ENCODE measurements at regions not wholly inside any gene's neighbourhood (a gene's known extent, or its start where the extent isn't known, plus 50 kb on each side); places are given as distances from the start of the nearest gene placed in this dataset.
"Not testable (repeated sequence)": the region's sequence is repeated elsewhere in the genome, so short reads cannot be mapped to it uniquely, and the experiment has no call there.

DNA sequence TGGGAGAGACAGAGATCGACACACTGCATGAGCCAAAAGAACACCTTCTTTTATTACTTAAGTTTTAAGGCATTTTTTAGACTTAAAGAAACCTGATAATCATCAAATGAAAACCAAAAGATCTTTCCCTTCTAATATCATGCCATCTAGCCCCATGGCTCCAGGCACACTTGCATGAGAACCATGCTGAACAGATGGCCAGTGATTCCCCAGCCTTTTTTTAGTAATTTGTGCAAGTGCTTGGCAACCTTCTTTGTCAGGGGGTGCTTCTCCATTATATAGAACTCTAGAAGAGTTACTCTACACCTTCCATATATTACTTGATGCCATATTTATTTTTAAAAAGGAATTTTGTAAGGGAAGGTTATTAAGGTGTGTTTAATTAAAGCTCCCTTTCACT is 182.2 kb upstream of the TEX13C start:
- Histone ChIP-seq H3K9me3 (no peaks in the 10 kb centered on the region), H3K27me3 (no peaks in the 10 kb centered on the region), H3K27ac (no peak overlapping the region), H3K4me3 (no peak overlapping the region), H3K36me3 (no peaks in the 10 kb centered on the region), H3K4me1 (no peaks in the 10 kb centered on the region)
- DNase-seq (ENCODE audit: extremely low spot score in 2 of 2), result no peak
- TF ChIP-seq CTCF (IDR thresholded peaks at IDR 0.05) (no peak), POLR2AphosphoS5 (IDR thresholded peaks at IDR 0.05; ENCODE audit: insufficient read depth in 1 of 2, low read depth in 1 of 2) (no peak), POLR2A (IDR thresholded peaks at IDR 0.05) (no peak)
- intact Hi-C loops (cut with DNase I), result no loop called here

GRCh38 chrX:125150231-125150630 is 169.4 kb upstream of the TEX13C start:
- H3K27ac ChIP-seq, result no peak overlapping the region
- no peak for DNase-seq (ENCODE audit: extremely low spot score in 2 of 2)
- no peaks in the 10 kb centered on the region for H3K36me3 ChIP-seq
- TF ChIP-seq POLR2AphosphoS5 (IDR thresholded peaks at IDR 0.05; ENCODE audit: insufficient read depth in 1 of 2, low read depth in 1 of 2) (no peak), POLR2A (IDR thresholded peaks at IDR 0.05) (no peak), CTCF (IDR thresholded peaks at IDR 0.05) (no peak)
- intact Hi-C loops (cut with DNase I), result no loop called here
- no peaks in the 10 kb centered on the region for H3K9me3 ChIP-seq
- no peaks in the 10 kb centered on the region for H3K27me3 ChIP-seq
- no peak overlapping the region for H3K4me3 ChIP-seq
- no peaks in the 10 kb centered on the region for H3K4me1 ChIP-seq

- intact Hi-C loops (cut with DNase I), result no loop called here
- Histone ChIP-seq H3K4me1 (no peaks in the 10 kb centered on the region), H3K4me3 (no peak overlapping the region), H3K27ac (no peak overlapping the region), H3K36me3 (no peaks in the 10 kb centered on the region), H3K9me3 (no peaks in the 10 kb centered on the region), H3K27me3 (no peaks in the 10 kb centered on the region)
- no peak for DNase-seq (ENCODE audit: extremely low spot score in 2 of 2)
- no peak for TF ChIP-seq POLR2AphosphoS5 (IDR thresholded peaks at IDR 0.05; ENCODE audit: insufficient read depth in 1 of 2, low read depth in 1 of 2)
- TF ChIP-seq CTCF (IDR thresholded peaks at IDR 0.05), result no peak
- no peak for TF ChIP-seq POLR2A (IDR thresholded peaks at IDR 0.05)
Observed at GRCh38 chrX:125151146-125151545, 168.5 kb upstream of the TEX13C start.

GRCh38 chrX:125152011-125152410 is 167.7 kb upstream of the TEX13C start:
- intact Hi-C loops (cut with DNase I), result no loop called here
- Histone ChIP-seq H3K4me1 (no peaks in the 10 kb centered on the region), H3K27me3 (no peaks in the 10 kb centered on the region), H3K27ac (no peak overlapping the region), H3K36me3 (no peaks in the 10 kb centered on the region), H3K9me3 (no peaks in the 10 kb centered on the region), H3K4me3 (no peak overlapping the region)
- TF ChIP-seq POLR2AphosphoS5 (IDR thresholded peaks at IDR 0.05; ENCODE audit: insufficient read depth in 1 of 2, low read depth in 1 of 2), result no peak
- TF ChIP-seq CTCF (IDR thresholded peaks at IDR 0.05), result no peak
- no peak for TF ChIP-seq POLR2A (IDR thresholded peaks at IDR 0.05)
- no peak for DNase-seq (ENCODE audit: extremely low spot score in 2 of 2)

DNA sequence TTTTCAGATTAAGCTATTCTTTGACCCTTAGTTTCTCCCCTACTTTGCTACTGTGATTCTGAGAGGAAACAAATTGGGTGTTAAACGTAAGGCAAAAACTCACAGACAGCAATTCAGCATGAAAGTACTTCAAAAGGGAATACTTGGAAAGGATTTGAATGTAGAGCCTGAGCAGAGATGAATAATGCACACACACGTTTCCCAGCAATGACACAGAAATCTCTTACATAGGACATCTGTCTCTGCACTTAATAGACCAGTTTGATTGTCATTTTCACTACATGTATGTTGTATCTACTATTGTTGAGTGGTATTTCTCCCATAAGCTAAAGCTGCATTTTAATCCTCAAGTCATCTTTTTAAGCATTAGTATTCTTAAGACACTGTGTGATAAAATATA is 166.1 kb upstream of the TEX13C start:
- Histone ChIP-seq H3K4me1 (no peaks in the 10 kb centered on the region), H3K27me3 (no peaks in the 10 kb centered on the region), H3K27ac (no peak overlapping the region), H3K4me3 (no peak overlapping the region), H3K36me3 (no peaks in the 10 kb centered on the region), H3K9me3 (no peaks in the 10 kb centered on the region)
- DNase-seq (ENCODE audit: extremely low spot score in 2 of 2), result no peak
- intact Hi-C loops (cut with DNase I), result no loop called here
- TF ChIP-seq POLR2AphosphoS5 (IDR thresholded peaks at IDR 0.05; ENCODE audit: insufficient read depth in 1 of 2, low read depth in 1 of 2) (no peak), CTCF (IDR thresholded peaks at IDR 0.05) (no peak), POLR2A (IDR thresholded peaks at IDR 0.05) (no peak)

GRCh38 chrX:125154288-125155257 is 165.1 kb upstream of the TEX13C start:
- DNase-seq (ENCODE audit: extremely low spot score in 2 of 2); H3K4me1 ChIP-seq; intact Hi-C loops (cut with DNase I); H3K27me3 ChIP-seq; H3K36me3 ChIP-seq; H3K27ac ChIP-seq; H3K4me3 ChIP-seq; H3K9me3 ChIP-seq: not testable (repeated sequence)

- not testable (repeated sequence) for DNase-seq (ENCODE audit: extremely low spot score in 2 of 2)
Observed at GRCh38 chrX:125155296-125156033, 164.2 kb upstream of the TEX13C start.

More at GRCh38 chrX:125155296-125156033, 164.2 kb upstream of the TEX13C start:
- H3K4me3 ChIP-seq; H3K4me1 ChIP-seq; H3K27ac ChIP-seq; H3K36me3 ChIP-seq; intact Hi-C loops (cut with DNase I); H3K9me3 ChIP-seq; H3K27me3 ChIP-seq: not testable (repeated sequence)
